ENCODE measurements at regions not wholly inside any gene's neighbourhood (a gene's known extent, or its start where the extent isn't known, plus 50 kb on each side); places are given as distances from the start of the nearest gene placed in this dataset.

DNA sequence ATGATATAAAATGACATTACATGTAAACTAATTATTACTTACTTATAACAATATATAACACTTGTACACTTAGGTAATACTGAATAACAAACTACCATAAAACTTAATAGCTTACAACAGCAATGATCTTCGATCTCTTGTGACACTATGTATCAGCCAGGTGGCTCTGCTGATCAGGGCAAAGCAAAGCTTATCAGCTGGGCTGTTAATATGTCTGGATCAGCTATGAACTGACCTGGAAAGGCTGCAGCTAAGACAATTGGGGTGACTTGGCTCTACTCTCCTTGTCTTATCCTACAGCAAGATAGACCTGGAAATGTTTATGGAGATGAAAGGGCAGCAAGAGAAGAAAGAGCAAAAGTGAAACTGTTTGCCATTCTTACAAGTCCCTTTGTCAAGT lies 511.3 kb downstream of the TLR4 start:
- DNase-seq: no peak

DNA sequence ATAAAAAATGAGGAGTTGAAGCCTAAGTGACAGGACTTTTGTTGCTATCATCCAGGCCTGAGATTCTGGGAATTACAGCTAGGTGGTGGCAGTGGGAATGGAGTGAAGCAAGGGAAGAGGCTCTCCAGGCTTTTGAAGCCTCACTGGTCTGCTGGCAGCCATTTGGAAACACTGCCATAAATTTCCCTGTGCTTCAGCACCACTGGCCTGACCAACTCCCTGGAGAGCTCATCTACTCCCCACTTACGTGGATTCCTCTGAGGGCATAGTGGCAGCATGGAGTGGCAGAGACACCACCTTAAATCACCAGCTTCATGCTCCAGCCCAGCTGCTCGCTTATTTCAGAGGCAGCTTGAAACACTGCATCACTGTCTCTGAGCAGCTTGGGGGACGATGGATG lies 518.2 kb downstream of the TLR4 start:
- DNase-seq: peak; percentile 5 to 38

DNA sequence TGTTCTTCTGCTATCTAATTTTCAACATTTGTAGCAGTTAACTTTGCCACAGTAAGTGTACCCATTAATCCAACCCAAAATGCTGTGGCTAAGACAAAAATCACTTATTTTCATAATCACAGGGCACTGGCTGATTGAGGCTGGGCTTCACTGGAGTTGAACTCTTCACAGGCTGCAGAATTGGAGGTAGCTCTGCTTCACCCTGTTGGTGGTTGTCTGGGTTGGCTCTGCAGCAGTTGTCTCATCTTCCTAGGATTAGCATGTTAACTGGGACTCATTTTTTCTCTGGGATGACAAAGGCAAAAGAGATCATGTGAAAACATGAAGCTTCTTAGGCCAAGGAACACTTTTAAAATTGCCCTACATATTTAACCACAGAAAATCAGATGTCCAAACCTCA lies 518.9 kb downstream of the TLR4 start:
- no peak for DNase-seq

DNA sequence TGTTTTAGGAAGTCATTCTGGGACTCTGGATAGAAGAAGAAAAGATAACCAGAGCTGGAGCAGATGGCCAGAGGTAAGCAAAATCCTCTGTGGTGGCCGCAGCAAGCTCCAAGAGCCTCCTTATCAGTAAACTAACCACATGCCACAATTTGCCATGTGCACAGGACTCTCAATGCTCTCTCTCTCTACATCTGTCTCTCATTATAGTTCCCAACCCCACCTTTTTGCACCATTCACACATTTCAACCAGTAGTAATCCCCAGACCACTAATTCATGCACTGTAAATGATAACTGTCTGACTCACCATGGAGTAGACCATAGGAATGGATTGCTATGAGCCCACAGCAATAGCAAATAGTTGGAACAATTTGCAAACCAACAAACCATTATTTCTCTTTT lies 526.1 kb downstream of the TLR4 start:
- DNase-seq: no peak

DNA sequence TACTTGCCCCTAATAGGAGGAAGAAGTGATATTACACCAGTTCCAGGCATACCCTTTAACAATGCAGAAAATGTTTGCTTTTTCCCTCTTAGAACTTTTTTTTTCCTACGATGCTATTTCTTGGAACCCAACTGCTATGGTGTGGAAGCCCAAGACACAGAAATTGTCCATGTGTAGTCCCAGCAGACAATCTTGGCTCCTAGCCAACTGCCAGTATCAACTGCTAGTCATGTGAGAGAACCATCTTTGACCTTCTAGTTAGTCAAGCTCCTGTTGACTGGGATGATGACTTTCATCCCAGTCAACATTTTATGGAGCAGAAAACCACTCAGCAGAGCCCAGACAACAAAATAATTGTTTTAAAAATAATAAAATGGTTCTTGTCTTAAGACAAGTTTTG lies 532.4 kb downstream of the TLR4 start:
- DNase-seq: no peak

DNA sequence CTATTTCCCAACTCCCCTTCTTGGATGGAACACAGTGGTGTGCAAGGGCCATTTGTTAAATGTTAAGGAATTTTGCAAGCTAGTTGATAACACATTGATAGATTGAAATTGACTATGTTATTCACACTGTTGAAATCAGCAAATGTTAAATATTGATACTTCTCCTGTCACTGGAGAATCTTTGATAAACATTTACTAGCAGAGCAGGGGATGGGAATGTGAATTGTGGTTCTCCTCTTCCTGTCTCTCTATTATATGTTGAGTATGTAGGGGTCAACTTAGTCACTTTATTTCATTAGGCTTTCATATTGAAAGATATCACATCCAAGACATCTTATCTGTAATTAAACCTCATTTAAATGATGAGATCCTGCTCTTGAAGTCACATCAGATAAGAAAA lies 533.9 kb downstream of the TLR4 start:
- DNase-seq: no peak

DNA sequence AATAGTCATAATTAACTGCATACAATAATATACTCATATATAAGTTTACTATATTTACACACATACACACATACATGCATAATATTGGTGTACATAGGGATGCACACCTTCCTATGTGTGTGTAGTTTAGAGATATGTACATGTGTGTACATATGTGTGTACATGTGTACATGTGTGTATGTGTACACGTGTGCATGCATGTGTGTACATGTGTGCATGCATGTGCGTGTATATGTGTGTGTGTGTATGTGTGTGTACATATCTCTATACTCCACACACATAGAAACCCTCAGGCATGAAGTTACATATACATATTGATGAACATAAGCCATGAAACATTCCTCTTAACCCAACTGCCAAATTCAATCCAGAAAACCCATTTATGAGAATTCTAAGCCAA lies 547.8 kb downstream of the TLR4 start:
- DNase-seq: no peak

DNA sequence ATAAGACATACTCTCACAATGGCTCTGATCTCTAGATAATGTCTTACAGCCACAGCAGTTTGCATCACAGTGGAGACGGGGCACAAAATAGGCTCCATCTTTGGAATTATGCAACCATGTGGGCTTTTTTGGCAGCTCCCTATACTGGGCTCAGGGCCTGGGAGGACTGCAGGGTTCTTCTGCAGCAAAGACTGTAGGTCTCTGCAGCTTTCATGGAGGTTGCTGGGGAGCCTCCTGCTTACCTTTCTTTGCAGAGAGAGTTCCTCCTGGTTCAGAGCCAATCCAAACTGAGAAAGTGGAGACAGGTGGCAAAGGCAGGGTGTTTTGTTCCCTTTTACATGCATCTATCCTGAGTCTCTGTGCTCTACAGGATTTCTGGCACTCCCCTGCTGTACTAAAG lies 558.0 kb downstream of the TLR4 start:
- DNase-seq: peak in 1 of 2 experiments; percentile 0

DNA sequence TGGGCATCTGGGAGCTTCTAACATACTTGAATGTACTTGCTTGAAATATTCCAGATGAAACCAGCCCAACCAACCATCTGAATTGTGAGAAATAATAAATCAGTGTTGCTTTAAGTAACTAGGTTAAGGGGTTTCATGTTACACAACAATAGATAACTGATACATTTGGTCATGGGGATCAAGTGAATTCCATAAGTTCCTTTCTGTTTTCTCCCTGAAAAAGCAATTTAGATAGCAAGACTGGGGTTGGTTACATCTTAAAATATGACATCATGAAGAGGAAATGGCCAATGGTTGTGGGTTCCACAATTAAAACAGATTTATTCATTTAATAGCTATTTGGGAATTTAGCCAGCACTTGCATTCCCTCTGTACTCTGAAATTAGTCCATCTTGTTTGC lies 559.7 kb downstream of the TLR4 start:
- DNase-seq: no peak

DNA sequence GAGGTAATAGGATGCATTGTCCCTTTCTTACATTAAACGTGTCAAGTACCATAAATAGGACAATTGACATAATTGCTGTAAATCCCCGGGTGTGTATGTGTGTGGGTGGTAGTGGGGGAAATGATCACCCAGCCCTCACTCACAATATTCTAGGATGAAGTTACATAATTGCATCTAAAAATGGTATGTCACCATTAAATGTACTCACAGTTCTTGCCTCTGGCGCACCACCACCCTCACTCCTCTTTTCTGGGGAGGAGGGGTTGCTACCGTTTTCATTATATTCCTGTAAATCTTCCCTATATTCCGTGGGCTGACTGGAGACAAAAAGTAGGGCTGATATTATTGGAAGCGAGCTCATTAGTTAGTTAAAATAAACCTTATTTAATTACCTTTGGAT lies 563.8 kb downstream of the TLR4 start:
- no peak for DNase-seq

DNA sequence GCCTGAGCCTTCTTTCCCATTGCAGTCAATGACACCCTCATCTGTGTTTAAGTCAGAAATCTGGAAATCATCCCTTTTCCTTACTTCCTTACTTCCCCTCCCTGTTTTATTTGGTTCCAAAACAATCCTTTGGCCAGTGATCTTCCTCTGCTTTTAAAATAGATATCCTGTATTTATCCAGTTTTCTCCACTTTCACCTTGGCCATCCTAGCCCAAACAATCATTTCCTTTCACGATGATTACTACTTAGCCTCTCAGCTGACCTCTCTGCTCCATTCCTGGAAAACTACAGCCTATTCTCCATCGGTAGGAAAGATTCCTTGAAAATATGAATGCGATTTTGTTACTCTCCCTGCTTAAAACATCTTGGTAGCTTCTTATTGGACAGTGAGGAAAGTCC lies 565.4 kb downstream of the TLR4 start:
- DNase-seq: no peak

DNA sequence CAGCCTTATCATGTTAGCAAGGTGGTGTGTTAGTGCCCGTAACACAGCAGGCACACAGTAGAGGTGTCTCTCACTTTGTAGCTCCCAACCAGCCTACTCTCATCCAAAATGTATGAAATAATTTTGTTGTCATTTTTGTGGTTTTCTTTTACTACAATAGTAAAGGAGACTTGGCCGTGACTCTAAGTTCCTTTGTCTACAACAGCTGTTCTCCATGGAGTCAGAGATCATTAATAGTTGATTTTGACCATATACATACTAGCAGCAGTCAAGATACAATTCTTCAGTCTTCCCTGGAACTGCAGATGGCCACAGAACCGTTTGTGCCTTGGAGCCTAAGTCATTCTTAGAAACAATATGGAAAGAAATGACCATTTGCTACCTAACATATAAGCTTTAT lies 567.1 kb downstream of the TLR4 start:
- DNase-seq: no peak

DNA sequence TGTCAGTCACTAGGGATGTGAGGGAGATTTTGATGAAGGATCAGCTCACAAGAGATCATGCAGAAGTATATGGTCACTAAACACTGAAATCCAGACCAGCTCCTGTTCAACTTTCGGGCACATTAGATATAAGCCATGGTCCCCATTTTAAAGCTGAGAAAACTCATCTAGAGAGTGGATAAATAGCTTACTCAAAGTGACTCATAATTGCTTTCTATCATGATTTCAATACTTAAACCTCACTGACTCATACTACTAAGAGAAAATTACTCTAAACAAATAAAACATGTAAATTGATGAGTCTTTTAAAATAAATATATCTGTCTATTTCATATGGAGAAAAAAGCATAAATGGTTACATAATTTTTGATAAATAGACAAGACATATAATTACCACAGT lies 567.7 kb downstream of the TLR4 start:
- no peak for DNase-seq

DNA sequence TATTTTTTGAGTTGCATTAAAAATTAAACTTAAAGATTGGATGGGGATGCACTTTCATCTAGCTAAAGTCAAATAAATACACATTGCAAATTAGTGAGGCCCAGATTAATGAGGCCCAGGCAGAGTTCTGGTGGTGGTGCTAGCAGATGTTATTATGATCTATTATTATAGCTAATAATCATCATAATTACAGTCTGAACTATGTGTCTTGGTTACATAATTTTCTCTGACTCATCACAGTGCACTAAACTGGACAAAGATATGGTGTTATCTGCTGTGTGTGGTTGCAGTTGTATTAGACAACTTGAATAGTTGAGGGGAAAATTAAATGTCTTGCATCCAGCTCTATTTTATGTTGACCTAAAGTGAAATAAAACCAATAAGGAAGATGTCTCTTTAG lies 568.8 kb downstream of the TLR4 start:
- no peak for DNase-seq

DNA sequence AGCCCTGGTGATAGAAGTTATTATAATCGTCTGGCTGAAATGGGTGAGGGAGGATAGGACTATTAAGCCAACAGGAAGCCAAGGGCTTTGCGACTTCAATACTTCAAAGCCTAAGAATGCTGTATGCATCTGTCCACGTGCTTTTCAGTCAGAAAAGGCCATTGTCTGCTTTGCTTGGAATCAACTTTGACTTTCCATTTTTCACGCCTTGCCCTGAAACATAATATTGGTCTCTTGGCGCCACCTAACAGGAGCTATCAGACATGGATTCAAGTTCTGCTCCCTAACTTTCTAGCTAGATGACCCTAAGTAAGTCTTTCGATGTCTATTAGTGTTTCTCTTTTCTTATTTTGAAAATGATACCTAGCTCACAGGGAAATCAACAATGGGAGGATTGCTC lies 572.6 kb downstream of the TLR4 start:
- DNase-seq: no peak

DNA sequence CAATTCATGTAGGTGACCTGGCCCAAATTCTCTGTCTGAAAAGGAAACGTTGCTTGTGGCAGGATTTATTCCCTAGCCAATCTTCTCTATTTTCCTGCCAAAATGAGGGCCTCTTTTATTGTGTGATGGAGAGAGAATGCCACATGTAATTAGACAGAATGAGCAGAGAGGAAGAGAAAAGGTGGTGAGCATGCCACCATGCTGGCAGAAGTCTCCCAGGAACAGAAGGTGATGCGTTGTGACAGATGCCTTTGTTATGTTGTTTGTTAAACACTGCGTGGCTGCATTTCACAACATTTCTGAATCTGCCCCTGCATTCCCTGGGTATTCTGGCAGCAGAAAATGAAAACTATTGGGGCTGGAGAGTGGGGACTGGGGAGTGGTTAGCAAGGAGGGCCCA lies 577.6 kb downstream of the TLR4 start:
- DNase-seq: peak in 1 of 2 experiments; percentile 13

DNA sequence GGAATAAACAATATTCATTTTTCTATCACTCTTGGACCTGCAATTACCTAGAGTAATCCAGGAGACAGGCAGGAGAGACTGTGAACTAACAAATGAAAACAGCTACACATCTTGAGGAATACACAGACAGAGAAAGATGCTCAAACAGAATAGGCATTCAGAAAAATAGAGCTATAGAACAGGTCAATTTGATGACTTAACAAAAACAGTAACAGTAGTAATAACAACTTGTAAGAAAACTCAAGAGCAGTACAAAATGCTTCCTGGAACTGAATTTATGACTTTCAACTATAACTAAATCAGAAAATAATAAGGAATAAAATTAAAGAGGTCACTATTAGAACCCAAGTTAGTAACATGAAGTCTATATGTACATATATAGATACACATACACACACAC lies 579.3 kb downstream of the TLR4 start:
- DNase-seq: no peak

DNA sequence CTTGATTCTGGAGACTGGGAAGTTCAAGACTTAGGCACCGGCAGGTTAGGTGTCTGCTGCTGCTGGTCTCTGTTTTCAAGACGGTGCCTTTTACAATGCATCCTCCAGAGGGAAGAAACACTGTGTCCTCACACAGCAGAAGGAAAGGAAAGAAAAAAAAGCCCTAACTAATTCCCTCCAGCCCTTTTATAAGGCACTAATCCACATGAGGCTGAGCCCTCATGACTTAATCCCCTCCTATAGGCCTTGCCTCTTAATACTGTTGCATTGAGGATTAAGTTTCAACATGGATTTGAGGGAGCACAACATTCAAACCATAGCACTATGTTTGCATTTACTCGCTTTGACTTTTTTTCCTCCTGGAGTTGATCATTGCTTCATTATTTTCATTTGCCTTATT lies 585.9 kb downstream of the TLR4 start:
- no peak for DNase-seq

DNA sequence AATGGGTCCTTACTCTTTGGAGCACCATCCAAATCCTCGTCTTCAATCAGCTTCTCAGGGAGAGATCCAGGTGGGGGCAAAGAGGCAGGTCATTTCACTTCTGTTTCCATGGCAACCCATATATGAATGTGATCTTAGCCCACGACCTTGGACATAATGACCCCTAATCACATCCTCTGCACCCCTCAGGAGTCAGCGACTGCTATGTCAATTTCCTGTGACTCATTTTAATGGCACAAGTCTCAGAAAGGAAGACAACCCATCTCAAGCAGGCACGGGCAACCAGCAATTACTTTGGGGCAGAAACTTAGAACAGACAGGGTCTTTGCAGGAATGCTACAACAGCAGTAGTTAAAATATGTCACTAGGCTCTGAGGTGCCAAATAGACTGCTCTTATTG lies 591.2 kb downstream of the TLR4 start:
- DNase-seq: no peak

DNA sequence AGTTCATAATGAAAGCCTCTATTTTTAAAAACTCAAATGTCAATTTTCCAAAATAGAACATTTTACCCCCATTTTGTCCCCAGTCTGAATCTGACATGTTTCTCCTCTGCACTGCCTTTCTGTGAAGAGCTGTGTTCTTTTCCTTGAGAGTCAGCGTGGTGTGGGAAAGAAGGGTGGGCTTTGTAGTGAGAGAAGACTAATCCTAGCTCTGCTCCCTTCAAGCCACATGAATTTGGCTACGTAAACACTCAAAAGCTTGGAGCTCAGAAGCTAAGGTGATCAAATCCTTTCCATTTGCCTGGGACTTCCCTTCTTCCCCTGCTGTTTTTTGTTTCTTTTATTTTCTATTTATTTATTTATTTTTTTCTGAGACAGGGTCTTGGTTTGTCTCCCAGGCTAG lies 598.5 kb downstream of the TLR4 start:
- no peak for DNase-seq

DNA sequence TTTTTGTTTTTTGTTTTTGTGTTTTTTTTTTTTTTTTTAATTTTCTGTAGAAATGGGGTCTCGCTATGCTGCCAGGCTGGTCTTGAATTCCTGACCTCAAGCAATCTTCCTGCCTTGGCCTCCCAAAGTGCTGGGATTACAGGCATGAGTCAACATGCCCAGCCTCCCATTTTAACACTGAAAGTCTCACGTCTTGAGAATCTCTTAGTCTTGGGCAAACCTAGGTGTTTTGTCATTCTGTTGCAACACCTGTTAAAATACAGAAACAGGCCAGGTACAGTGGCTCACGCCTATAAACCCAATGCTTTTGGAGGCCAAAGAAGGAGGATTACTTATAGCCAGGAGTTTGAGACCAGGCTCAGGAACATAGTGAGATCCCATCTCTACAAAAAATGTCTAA lies 599.0 kb downstream of the TLR4 start:
- no peak for DNase-seq

DNA sequence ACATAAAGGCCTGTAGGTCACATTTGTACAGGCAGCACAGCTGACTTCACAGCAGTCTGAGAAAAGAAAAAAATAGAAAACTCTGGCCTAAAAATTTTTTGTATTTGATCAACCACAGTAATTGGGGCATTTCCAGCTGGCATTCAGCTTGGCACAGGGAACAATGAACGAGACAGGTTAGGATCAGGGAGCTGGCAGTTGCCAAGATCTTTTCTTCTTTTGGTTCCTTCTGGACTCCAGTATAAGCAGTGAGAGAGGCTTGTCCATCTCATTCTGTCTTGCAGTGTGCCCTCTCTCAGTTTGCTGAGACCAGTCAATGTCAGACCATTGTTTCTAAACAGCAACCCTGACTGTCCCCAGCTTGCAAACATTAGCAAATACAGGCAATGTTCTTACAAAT lies 601.1 kb downstream of the TLR4 start:
- DNase-seq: peak in 1 of 2 experiments; percentile 26

DNA sequence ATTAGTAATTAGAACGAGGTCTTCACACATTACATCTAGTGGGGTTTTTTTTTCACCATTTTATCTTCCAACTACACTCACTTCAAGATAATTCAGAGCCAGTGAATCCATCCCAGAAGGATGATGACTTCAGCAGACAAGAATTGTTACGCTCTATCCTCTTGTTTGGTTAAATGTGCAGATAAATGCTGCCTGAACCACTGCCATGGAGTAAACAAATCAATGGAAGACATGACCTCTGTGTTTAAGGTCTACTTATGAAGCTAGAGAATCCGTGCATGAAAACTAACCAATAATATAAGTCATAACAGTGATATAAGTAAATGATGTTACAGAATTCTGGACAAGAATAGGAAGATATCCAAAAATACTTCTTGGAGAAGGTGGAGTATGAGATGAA lies 602.6 kb downstream of the TLR4 start:
- no peak for DNase-seq

DNA sequence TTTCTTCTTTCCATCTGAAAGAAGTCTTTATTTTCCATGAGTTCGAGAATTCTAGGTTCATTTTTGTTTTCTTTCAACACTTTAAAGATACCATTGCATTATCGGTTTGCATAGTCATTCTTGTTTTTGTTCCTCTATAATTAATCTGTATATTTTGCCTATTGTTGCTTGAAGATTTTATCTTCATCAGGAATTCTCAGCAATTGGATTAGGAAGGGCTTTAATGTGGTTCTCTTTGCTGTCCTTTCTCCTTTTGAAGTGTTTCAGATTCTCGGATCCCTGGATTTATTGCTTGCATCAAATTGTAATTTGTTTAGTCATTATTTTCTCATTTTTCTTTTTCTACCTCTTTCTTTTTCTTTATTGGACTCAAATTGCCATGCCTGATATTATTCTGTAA lies 609.8 kb downstream of the TLR4 start:
- no peak for DNase-seq

DNA sequence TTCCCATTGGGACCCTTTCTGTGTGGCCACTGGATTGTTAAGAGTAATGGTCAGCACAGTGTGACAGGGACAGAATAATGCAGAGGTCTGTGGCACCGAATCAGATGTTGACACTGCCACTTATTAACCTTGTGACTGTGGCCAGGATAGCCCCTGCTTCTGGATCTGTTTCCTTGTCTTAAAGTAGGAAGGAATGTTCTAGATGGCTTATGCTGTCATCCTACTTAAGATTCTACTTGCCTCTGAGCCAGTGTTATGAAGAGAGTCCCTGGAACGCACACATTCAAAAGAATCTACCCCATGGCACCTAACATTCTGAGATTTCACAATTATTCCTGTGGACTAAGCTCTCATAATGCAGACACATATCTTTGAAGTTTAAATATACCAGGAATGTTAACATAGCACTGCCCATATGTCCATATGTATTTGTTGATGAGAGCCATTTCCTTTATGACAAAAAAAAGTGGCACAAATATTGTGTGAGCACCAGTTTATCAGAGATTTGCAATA lies 612.7 kb downstream of the TLR4 start:
- no peak for DNase-seq

DNA sequence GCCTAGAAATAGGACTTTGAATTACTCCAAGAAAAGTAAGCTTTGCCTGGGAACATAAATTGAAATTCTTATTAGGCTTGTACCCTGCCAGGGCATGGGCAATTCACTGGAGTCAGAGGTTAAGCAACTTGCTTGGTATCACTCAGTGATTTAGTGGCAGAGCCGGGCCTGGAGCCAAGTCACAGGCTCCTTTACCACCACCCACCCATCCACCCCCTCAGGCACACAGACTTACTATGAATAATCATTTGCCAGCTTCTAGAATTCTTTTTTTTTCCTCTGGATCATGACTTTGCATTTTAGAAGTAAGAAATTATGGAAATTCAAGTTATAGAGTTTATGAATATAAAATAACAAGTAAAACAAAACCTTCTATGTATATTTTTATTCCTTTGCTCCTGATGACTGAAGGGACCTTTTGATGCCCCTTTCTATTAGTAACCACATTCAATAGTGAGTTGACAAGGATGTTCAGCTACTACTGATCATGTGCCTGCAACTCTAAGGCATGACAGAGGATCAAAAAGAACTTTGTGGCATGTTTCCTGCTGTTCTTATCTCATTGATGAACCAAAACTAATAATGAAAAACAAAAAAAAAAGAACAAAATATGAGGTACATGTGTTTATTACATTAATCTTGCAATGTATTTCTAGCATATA lies 614.7 kb downstream of the TLR4 start:
- DNase-seq: no peak

Data from NCI-H446 (cell line).